GF-D8 (cell line): ENCODE measurements at regions not wholly inside any gene's neighbourhood (a gene's known extent, or its start where the extent isn't known, plus 50 kb on each side); places are given as distances from the start of the nearest gene placed in this dataset.

Experiments
- DNase-seq: peaks from one replicate; lab custom pipeline; 2025; lab: John Stamatoyannopoulos, UW

DNA sequence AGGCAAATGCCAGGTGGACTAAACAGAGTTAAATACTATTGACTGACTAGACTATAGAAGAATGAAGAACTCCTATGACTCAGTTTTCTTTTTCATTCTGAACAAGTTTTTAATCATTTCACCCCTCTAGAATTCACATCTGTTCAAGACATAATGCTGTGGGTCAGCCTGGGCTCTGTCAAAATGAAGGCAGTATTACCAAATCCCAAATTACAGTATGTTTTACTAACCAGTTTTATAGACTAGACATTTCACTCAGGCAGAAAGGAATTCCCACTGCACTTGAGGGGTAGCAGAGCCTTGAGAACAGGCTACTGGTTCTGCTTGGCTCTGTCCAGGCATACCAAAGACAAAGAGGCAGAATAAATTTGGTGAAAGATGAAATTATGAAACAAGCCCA lies 511.7 kb downstream of the EPHA4 start:
- DNase-seq, result no peak

DNA sequence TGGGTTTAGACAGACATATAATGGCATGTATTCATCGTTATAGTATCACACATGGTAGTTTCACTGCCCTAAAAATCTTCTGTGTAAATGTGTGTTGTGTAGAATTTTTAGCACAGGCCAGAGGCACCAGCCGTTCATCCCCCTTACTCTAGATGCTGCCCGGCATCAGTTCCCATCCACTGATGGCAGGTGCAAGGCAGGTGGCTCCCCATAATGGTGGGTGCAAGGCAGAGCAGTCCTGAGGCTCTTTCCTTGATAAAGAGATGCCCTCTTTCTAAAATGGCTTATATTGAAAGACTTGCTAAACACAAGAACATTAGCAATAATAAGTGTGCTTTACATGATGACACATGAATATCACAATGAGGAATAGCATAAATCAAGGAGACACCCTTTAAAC lies 508.5 kb downstream of the EPHA4 start:
- DNase-seq, result no peak

GRCh38 chr2:221064058-221064854 lies 507.8 kb downstream of the EPHA4 start:
- no peak for DNase-seq

DNA sequence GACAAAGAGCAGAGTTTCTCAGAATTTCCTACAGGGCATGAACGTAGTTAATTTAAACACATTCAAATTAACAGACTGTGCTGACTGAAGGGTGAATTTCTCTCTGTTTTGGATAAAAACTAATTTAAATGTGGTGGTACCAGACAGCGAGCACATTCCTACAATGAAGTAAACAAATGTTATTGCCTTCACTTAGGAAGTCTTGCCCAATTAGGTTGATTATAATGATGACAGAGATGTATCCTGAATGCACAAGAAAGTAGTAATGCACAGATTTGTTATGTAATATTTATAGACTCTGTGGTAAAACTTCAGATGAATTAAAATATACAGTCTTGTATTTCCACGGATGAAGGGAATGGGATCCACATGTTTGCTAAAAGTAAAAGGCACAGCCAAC lies 507.2 kb downstream of the EPHA4 start:
- no peak for DNase-seq

DNA sequence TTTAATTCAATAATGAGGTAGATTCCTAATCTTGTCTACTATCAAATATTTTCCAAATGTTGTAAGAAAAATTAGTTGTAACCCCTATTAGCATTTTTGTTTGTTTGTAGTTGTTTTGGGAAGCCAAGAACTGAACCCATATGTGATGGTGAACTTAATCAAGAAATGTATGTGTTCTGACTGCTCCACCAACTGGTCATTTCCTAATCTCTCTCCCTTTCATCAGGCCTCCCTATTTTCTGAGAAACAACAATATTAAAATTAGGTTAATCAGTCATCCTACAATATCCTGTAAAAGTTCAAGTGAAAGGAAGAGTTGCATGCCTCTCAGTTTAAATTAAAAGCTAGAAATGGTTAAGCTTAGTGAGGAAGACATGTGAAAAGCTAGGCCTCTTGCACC lies 504.0 kb downstream of the EPHA4 start:
- DNase-seq, result no peak

GRCh38 chr2:221070106-221070505 lies 502.0 kb downstream of the EPHA4 start:
- DNase-seq, result no peak

- DNase-seq, result no peak
Measured at GRCh38 chr2:221073326-221074049, 498.6 kb downstream of the EPHA4 start.

GRCh38 chr2:221074238-221074637 lies 497.9 kb downstream of the EPHA4 start:
- no peak for DNase-seq

DNA sequence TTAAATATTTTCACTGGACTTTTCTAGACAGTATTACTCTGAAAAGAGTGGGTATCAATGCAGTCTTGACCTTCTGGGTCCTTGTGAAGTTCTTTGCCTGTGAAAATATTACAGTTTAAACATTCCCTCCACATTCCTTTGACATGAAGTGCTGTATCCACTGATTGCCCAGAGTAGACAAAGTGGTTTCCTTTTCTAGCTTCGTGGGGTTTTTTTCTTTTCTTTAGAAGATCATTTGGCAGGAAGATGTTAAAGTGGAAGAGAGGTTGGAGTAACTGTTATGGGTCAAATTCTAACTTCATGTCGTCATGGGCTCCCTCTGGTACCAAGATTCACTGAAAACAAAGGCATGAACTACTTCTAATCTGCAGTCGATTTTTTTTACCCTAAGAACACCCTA lies 496.9 kb downstream of the EPHA4 start:
- DNase-seq, result no peak

GRCh38 chr2:221077251-221077650 lies 494.9 kb downstream of the EPHA4 start:
- DNase-seq, result no peak

GRCh38 chr2:221077799-221078198 lies 494.3 kb downstream of the EPHA4 start:
- DNase-seq, result no peak

DNA sequence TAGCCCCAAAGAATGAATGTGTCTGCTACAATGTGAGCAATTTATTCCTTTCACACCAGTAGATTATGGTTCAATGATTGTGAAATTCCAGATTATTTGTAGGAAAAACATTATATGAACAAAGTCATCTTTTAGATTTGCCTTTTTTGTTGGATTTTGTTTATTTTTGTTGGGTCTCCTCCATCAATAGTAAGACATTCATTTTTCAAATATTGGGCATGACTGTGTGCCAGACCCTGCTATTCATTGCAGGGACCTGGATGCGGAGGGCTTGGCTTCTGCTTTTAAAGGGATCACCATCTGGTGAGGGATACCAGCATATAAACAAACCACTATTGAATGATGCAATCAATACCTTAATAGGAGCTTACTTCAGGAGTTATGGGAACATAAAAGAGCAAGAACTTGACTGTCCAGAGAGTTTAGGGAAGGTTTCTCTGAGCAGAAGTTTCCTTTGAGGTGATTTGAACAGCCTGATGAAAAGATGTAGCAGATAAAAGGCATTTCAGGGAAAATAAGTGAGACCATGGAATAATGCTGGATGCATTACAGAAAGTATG lies 486.7 kb downstream of the EPHA4 start:
- no peak for DNase-seq

GRCh38 chr2:221085936-221086335 lies 486.2 kb downstream of the EPHA4 start:
- DNase-seq, result no peak

DNA sequence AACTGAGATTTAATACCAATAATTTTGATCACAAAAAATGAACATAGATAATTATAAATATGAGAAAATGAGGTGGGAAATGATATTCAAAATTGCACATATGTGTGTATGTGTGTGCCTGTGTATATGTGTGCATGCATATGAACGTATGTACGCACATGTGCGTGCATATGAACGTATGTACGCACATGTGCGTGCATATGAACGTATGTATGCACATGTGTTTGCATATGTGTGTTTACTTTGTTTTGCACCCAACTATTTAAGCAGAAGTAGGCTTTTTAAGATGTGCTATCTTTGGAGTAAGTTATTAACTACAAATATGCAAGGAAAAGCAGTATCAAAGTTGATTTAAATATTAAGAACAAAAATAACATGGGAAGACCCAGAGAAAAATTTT lies 484.3 kb downstream of the EPHA4 start:
- no peak for DNase-seq

DNA sequence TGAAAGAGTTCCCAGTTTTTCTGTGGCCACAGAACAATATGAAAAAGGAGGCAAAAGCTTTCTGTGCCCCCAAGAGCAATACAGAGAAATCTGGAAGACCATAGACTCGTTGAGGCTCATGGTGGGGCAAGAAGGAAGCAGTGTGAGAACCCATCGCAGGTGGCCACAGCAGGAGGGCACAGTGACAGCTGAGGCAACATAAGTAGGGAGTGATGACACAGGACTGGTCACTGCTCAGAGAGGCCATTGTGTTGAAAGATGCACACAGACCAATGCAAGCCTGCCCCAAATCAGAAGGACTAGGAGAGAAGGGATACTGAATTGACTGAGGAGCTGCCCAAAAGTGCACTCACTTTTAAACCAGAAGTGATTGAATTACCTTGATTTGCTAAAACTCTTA lies 483.6 kb downstream of the EPHA4 start:
- no peak for DNase-seq

DNA sequence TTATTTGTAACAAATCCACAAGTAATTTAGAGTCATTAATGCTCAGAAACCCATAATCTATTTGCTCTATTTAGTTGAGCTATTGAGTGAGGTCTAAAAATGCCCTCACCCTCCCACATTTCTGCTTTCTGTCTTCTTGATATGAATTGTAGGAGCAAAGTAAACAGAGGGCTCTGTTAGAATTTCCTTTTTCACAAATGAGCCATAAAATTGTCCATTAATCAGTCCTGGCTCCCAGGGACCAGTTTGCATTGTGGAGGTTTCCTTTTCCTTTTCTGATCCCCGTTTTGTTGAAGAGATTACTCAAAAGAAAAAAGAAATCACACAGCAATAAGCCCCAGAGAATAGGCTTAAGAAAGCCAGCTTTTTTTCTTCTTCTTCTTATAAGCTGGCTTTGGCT lies 476.7 kb downstream of the EPHA4 start:
- no peak for DNase-seq

DNA sequence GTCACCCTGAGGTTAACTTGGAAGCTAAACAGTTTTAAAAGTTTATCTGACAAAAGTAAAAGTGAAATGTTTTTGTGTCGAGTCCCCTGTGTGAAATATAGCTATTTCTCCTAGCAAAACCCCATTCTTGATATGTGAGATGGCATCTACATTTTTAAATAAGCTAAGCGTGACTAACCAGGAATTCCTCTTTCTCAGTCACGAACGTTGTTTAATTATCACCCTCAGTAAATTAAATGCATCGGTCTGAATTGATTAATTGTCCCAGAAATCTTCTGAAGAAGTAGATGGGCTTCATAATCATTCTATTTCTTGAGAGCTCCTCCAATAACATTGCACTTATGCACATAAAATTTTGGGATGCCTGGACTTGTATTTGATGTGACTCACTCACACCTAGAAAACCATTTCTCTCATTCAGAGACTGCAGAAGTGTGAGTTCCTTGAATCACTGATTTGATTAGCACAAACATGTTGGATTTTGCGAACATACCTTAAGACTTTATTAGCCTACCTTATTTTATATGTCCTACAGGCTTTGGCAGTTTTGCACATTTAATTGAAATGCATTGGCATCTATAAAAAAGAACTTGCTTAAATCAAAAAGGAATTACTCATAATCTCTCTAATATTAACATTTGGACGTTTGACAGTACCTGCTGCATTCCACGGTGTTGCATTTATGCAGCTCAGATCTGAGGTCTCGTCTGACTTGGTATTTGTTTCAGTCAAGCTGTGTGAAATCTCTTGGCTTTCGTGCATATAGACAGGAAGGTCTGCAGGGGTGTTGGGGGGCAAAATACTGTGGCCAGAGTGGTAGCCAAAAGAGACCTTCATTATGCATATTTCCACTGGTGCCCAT lies 475.2 kb downstream of the EPHA4 start:
- DNase-seq, result no peak

- no peak for DNase-seq
Measured at GRCh38 chr2:221097568-221097915, 474.6 kb downstream of the EPHA4 start.

- DNase-seq, result no peak
Measured at GRCh38 chr2:221097949-221098348, 474.2 kb downstream of the EPHA4 start.

DNA sequence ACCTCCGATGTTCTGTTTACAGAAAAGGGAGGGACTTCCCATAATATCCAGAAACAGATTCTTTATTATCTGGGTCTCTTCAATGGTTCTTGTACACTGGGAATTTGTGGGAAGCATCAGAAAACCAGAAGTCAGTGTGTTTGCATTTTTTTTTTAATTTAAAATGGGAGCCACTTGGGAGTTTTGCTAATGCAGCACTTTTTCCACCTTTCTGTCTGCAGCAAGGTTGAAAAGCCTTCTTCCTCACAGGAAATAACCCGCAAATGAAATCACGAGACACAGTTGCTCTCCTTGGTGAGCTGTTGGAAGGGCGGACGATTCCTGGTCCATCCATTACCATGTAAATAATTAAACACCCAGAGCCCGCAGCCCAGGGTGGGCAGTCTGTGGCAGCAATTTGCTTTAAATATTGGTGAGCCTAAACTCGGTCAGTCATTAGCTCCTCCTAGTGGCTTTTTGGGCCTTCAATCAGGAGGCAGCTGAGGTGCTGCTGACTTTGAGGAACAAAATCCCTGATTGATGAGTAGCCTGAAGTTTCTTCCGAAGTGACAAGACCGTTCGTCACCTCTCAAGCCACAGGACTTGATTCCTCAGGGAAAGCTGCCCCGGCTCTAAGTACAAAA lies 471.5 kb downstream of the EPHA4 start:
- no peak for DNase-seq

- no peak for DNase-seq
Measured at GRCh38 chr2:221102896-221103688, 469.0 kb downstream of the EPHA4 start.
